ENCODE measurements at regions not wholly inside any gene's neighbourhood (a gene's known extent, or its start where the extent isn't known, plus 50 kb on each side); places are given as distances from the start of the nearest gene placed in this dataset.
A peak's percentile ranks its signal among the peaks of the same experiment; 100 is the strongest.

DNA sequence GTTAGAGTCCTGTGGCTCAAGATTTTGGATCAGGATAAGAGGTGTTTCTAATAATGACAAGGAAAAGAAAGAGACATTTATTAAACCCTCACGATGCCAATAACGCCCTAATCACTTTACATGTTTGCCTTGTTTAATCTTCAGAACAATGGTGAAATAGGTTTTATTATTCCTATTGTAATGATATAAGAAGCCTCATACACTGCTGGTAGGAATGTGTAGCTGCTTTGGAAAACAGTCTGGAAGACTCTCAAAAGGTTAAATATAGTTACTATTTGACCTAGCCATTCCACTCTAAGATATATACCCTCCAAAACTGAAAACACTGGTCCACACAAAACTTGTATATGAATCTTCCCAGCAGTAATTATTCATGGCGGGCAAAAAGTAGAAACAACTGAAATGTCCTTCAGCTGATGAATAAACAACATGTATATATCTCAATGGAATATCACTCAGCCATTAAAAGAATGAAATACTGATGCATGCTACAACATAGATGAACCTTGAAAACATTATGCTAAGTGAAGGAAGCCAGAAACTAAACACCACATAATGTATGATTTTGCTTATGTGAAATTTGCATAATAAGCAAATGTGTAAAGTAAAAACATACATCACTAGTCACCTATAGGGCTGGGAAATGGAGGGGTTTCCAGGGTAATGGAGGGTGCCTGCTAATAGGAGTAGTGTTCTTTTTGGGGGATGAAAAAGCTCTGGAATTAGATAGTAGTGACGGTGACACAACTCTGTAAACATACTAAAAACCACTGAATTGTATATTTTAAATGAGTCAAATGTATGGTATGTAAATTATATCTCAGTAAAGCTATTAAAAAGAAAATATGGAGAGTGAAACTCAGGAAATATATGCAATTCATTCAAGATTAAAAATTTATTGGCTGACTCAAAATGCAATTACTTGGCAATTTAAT is 76.9 kb upstream of the ANK3 start:
- DNase-seq (ENCODE audit: low spot score): no peak

DNA sequence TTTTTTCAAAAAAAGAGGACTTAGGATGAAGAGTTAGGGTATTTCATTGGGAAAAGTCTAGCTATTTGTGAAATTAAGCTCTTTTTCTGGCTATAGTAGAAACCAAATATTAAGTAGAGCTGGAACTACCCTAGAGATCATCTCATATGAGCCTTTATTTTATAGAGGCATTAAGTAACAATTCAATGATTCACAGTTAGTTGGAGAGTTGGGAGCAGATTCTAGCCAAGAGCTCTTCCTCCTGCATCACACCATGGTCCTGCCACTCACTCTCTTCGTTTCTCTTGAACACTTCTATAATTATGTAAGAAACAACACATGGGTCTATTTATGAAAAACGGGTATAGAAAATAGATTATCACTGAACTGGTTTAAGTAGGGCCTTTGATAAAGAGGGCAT is 76.1 kb upstream of the ANK3 start:
- no peak for DNase-seq (ENCODE audit: low spot score)

DNA sequence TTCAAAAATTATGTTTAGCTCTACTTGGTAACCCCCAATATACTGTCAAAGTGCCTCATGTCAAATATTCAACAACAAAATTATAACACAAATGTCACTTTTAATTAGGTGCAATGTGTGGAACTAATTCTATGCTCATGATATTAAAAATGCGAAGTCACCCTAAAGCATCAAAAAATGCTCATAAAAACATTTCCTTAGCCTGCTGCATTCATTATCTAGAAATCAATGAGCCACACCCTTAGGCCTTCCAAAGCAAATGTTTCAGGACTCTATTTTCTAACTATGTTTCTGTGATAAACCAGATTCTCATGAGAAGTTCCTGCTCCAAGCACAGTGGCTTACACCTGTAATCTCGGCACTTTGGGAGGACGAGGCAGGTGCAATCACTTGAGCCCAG is 75.0 kb upstream of the ANK3 start:
- DNase-seq (ENCODE audit: low spot score): no peak

DNA sequence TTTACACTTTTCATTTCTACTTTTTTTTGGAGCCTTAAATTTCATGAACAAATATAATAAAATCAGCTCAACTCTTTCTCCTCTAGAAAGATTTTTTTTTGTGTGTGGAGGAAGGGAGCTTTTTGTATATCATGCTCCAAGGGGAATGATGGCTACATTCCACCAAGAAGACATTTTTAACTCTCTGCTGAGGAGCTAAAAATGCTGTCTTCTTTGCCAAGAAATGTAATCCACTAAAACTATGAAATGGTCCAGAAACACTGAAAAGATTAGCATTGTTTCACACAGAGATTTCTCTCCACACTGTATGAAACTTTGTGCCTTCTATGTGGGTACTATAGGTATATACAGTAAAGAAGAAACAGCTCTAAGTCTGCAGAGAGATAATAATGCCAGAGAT is 74.1 kb upstream of the ANK3 start:
- DNase-seq (ENCODE audit: low spot score): no peak

DNA sequence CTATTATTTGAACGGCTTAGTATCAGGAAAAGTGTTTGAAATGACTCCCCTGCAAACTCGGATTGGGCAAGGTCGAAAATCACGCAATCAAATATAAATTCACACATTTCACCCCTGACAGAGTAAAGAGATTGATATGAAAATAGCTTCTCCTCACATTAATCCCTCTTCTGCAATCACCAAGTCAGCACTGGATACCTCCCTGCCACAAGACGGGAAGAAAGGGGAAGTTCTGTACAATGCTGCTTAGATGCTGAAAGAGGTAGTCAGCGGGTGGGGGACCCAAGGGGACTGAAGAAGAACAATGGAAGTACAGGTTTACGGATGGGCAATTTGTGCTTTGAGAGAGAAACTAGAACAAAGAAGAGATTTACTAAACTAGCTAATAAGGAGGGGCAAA is 72.0 kb upstream of the ANK3 start:
- DNase-seq (ENCODE audit: low spot score): no peak

DNA sequence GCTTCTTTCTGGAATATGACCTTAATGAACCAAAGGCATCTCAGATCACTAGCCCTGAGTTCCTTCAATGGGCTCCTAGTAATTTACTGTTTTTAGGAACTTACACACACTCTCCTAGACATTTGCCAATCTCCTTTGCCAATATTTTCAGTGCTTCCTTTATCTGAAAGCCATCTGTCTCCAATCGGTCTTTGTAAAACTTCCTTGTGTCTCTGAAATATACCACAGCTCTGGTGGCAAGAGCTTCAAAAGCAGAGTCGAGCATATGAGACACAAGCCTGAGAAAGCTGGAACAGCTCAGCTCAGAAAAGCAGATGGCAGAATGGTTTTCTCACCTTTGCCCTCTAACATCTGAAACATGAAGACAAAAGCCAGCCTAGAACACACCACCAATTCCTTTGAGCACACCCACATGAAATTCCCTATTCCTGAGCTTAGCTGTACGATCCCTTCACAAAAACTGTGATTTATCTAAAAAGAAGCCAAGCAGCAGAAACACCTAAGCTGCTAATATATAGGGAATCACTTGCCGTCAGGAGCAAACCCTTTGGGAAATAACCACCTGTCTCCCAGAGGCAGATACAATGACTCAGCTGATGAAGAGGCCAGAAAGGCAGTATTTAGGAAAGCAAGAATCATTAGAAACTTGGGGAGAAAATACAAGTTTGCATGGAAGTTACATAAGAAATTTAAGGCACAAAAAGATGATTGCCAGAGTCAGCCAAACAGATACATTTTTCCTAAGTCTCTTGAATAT is 70.2 kb upstream of the ANK3 start:
- no peak for DNase-seq (ENCODE audit: low spot score)

DNA sequence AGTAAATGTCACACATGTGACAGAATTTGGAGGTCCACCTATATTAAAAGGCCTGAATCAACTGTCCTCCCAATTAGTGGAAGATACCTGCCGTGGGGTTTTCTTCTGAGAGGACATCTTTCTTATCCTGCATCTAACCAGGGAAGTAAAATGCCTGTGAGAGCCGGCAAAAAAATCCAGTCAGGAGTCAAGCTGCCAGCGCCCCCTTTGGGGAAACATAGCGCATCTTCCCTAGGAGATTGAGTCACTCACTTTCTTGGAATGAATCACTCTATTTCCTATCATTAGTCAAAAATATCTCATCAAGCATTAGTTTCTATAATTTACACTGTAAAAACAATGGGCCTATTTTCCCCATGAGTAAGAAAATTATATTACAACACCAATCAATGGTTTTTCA is 66.4 kb upstream of the ANK3 start:
- DNase-seq (ENCODE audit: low spot score): peak; percentile 22

DNA sequence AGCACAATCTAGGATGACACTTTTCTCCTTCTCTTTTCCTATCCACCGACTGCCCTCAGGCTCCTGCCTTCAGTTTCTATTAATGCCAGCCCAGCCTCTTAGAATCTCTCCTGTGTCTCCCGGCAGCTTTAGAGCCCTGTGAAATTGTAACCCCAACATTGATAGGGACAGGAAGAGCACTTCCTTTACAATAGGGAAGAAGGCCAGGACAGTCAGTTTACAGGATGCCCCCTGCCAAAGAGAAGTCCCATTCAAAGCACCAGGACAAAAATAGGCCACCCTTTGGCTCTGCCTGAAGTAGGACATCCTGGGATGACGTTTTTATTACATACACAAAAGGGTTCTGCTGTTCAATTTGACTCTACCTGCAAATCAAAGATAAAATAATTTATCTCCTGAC is 64.7 kb upstream of the ANK3 start:
- no peak for DNase-seq (ENCODE audit: low spot score)

DNA sequence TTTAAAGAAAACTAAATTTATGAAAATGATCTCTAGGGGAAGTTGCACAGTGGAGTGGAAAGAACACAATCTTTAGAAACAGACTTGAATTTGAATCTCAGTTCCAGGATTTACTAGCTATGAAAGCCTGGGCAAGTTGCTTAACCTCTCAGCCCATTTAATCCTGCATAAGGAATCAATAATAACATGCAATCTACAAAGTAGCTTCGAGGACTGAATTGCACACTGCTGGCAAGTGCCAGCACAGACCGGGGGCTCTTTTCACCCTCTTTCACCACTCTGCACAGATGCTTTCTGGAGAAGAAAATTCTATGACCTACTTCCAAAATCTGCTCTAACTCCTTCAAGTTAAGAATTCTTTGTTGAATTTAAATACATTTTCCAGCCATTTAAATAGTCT is 63.4 kb upstream of the ANK3 start:
- no peak for DNase-seq (ENCODE audit: low spot score)

DNA sequence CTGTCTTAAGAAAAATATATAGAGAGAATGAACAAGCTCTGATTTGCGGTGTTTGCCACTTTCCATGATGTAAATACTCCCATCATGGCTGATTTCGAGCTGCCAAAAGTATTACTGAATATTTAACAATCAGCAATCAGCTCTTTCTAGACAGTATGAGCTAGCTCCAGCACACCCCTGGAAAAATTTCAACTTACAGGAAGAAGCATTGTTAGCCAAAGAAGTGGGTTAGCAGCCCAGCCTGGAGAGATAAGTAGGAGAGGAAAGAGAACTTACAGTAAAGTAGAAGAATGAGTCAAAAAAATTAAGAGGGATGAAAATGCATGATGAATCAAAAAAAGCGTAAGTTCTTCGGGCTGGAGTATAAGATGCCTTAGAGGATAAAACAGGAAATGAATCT is 60.6 kb upstream of the ANK3 start:
- no peak for DNase-seq (ENCODE audit: low spot score)

DNA sequence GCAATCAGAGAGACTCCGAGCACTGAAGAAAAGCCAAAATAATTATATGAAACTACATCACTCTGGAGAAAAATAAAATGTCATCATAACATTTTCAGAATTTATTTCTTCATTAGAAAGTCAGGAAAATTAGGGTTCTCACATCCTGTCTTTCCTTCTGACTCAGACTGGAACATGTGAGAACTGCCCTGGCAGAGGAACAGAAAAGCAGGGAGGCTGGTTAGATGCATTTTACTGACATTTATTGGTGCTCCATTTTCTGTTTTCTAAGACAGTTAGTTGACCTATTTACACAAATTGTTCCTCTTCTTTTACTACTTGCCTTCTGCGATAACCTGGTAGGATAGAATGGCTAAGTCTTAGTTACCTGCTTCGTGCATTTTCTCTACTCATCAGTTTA is 58.6 kb upstream of the ANK3 start:
- no peak for DNase-seq (ENCODE audit: low spot score)

DNA sequence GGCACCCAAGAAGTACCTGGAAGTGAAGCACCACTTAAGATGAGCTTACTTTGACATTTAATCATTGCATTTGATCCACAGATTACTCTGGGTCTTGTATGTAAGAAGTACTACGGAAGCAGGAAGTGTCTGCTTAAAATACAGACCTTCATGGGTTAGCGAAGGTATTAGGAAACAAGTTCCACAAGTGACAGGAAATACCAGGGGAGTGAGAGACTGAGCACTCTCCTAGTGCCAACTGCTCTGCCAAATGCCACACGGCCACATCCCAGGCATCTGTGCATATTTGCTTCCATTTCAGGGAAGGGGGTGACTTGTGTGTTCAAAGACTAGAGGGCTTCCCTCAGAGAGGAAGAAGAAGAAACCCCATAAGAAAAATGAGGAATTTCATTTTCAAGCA is 57.2 kb upstream of the ANK3 start:
- no peak for DNase-seq (ENCODE audit: low spot score)

DNA sequence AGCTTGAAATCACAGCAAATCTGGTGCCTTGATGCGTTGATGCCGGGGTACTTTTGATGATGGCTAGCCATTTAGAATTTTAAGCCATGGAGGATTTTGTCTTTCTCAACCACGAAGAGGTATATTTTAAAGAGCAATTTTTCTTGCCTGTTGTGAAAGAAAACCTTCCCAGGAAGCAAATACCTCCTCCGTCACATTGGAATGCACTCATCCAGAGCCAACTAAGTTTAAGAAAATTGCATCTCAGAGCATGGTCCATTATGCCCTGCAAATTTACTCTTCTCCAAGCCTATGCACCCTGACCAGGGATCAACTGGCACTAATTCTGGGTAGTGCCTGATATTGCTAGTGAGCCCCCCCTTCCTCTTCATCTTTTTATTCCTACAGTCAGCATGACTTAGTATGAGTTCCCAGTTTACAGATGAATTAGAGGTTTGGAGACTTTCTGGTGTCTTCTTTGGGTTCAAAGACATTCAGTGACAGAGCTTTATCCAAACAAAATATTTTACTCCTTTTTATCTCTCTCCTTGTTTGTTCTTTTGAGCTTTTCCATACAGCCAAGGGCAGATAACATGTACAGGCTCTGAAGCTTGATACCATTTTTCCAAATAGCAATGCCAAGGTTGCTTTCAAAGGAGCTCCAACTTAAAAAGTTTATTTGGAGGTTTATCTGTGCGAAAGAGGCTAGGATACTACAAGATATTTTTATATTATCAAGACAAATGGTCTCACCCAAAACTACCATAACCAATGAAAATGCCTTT is 56.6 kb upstream of the ANK3 start:
- no peak for DNase-seq (ENCODE audit: low spot score)

DNA sequence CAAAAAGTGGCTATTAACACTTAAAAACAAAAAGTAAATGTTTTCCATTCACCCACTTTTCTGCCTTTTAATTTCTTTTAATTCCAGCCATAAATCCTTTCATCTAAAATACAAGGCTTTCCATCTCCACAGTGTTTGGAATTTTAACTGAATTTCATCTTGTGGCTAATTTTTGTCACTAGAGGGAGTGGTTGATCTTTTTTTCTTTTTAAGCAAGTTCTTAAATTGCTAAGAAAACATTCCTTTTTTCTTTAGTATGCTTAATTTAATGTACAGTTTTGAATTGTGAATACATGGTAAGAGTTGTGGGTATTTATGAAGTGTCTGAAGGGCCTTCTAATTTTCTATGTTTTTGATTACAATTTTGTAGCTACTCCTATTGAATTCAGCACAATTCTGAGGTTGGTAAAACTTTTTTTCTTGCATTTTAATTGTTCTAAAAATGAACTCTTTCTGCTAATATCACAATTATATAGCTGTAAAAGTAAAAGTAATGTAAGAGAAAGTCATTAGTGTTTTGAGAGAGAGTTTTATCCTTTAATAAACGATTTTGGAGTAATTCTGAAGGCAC is 54.9 kb upstream of the ANK3 start:
- peak; percentile 32 for DNase-seq (ENCODE audit: low spot score)

DNA sequence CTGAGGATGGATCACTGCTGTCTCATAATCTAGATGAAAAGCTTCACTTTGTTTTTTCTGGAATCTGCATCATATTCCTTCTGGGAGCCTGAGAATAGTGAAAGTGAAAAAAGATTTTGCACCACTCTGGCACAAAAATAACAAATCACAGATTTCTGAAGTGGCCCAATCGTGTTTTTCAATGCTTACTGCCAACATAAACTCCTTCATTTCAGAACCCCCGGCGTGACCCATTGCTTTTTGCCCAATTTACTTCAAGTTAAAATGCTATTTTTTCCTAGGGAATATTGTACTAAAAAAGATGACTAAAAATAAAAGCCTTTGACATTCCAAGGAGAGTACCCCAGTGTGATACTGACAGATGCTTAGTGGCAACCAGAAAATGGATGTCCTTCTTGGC is 53.7 kb upstream of the ANK3 start:
- DNase-seq (ENCODE audit: low spot score): no peak

DNA sequence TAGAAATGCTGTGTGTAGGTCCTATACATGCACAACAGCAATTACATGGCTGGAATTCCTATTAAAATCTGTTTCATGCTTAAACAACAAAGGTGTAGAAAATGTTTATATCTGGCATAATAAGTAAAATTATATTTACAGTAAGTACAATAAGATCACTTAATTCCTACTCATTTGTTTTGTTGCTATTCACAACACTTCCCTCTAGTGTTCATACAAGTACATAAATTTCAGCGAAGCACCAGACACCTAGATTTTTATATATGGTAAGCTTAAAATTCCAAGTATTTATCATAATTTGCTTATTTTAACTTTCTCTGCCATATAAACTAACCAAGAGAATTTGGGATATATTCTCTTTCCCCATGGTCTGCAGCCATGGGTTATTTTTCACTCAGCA is 51.8 kb upstream of the ANK3 start:
- peak; percentile 59 for DNase-seq (ENCODE audit: low spot score)

DNA sequence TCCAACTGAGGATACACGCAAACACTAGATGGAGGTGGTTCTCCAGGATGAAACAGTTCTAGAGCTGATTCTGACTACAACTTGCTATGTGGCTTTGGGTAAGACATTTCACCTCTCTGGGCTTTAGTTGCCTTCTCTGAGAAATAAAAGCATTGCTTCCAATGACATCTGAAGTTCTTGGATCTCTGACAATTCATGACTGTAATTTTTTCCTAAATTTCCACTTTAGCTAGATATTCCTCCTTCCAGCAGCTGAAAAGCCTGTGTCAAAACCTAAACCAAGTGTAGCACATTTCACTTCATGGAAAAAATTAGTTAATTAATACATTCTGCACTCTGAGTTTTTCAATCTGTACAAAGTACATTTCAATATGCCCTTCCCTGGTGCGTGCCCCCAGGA is 50.0 kb upstream of the ANK3 start:
- no peak for DNase-seq (ENCODE audit: low spot score)

Measured in RKO (cell line).